Stimulated activated naive B cell treated with anti-CD40 and anti-IgM and Interleukin-4, amounts not matched to agents 10 μg/mL and 1 μg/mL and 100 μg/mL, for 72 hours (primary cell): ENCODE measurements at regions not wholly inside any gene's neighbourhood (a gene's known extent, or its start where the extent isn't known, plus 50 kb on each side); places are given as distances from the start of the nearest gene placed in this dataset.
A peak's percentile ranks its signal among the peaks of the same experiment; 100 is the strongest.

Experiments
- ATAC-seq, 2 donors: fragments of 150-1000 bp; cut with Tn5 transposase; replicated peaks; 2 replicates each; pipeline ENCODE4 v1.10.0; 2021; ENCODE audit warnings: moderate library complexity in 1 of 2
- DNase-seq: peaks from one replicate; pipeline ENCODE4 v3.0.0; 2021
- H3K27ac Mint-ChIP-seq: one replicate; pipeline ENCODE4 v1.8.0; 2022; ENCODE audit warnings: mild to moderate bottlenecking, mixed read lengths
- H3K27me3 Mint-ChIP-seq, 2 donors: one replicate each; pipeline ENCODE4 v1.8.0; 2022; ENCODE audit warnings: mixed read lengths in 2 of 2
- H3K36me3 Mint-ChIP-seq, 2 donors: one replicate each; pipeline ENCODE4 v1.8.0; 2022; ENCODE audit warnings: mixed read lengths in 2 of 2, mild to moderate bottlenecking in 1 of 2
- H3K4me1 Mint-ChIP-seq, 2 donors: one replicate each; pipeline ENCODE4 v1.8.0; 2022; ENCODE audit warnings: mixed read lengths in 2 of 2, mild to moderate bottlenecking in 1 of 2
- H3K4me3 Mint-ChIP-seq, 2 donors: one replicate each; pipeline ENCODE4 v1.8.0; 2022; ENCODE audit warnings: mild to moderate bottlenecking in 2 of 2, mixed read lengths in 2 of 2, moderate library complexity in 1 of 2
- H3K9me3 Mint-ChIP-seq, 2 donors: one replicate each; pipeline ENCODE4 v1.8.0; 2022; ENCODE audit warnings: mixed read lengths in 2 of 2, mild to moderate bottlenecking in 1 of 2

- Mint-ChIP-seq H3K27me3 (no peaks in the 10 kb centered on the region), H3K9me3 (peaks cover 0 to 2% of the 10 kb centered on the region in 2 donors), H3K27ac (no peak overlapping the region), H3K36me3 (peaks cover 0 to 3% of the 10 kb centered on the region in 2 donors), H3K4me3 (no peak overlapping the region), H3K4me1 (peaks cover 16 to 28% of the 10 kb centered on the region in 2 donors)
- no peak for DNase-seq
- no peak for ATAC-seq
These were observed 187.1 kb upstream of the MAN1A1 start for GRCh38 chr6:119536666-119537065.

GRCh38 chr6:119535332-119535731 lies 185.8 kb upstream of the MAN1A1 start:
- no peak overlapping the region for H3K4me3 Mint-ChIP-seq
- peaks cover 0 to 3% of the 10 kb centered on the region in 2 donors for H3K36me3 Mint-ChIP-seq
- H3K27me3 Mint-ChIP-seq, result no peaks in the 10 kb centered on the region
- H3K27ac Mint-ChIP-seq, result no peak overlapping the region
- DNase-seq (peak; percentile 9), ATAC-seq (peak; percentile 78 to 83)
- H3K9me3 Mint-ChIP-seq, result peaks cover 0 to 2% of the 10 kb centered on the region in 2 donors
- H3K4me1 Mint-ChIP-seq, result peaks cover 17 to 28% of the 10 kb centered on the region in 2 donors

GRCh38 chr6:119533603-119534279 lies 184.2 kb upstream of the MAN1A1 start:
- DNase-seq, result peak; percentile 11
- no peaks in the 10 kb centered on the region for H3K9me3 Mint-ChIP-seq
- H3K27ac Mint-ChIP-seq, result peak overlapping the region; percentile 49
- peak overlapping the region; percentile 15 to 55 for H3K4me3 Mint-ChIP-seq
- H3K4me1 Mint-ChIP-seq, result peaks cover 17 to 28% of the 10 kb centered on the region in 2 donors
- ATAC-seq, result peak; percentile 91 to 93
- H3K36me3 Mint-ChIP-seq, result peaks cover 0 to 3% of the 10 kb centered on the region in 2 donors
- no peaks in the 10 kb centered on the region for H3K27me3 Mint-ChIP-seq

GRCh38 chr6:119527231-119527578 lies 177.6 kb upstream of the MAN1A1 start:
- Mint-ChIP-seq H3K27me3 (no peaks in the 10 kb centered on the region), H3K36me3 (no peaks in the 10 kb centered on the region), H3K9me3 (no peaks in the 10 kb centered on the region), H3K4me1 (peaks cover 4 to 6% of the 10 kb centered on the region in 2 donors), H3K4me3 (no peak overlapping the region), H3K27ac (no peak overlapping the region)
- DNase-seq, result no peak
- no peak for ATAC-seq

- H3K4me3 Mint-ChIP-seq, result no peak overlapping the region
- no peak for DNase-seq
- no peak overlapping the region for H3K27ac Mint-ChIP-seq
- no peaks in the 10 kb centered on the region for H3K36me3 Mint-ChIP-seq
- no peak for ATAC-seq
- H3K4me1 Mint-ChIP-seq, result peaks cover 5 to 6% of the 10 kb centered on the region in 2 donors
- H3K27me3 Mint-ChIP-seq, result no peaks in the 10 kb centered on the region
- no peaks in the 10 kb centered on the region for H3K9me3 Mint-ChIP-seq
These were observed 177.1 kb upstream of the MAN1A1 start for GRCh38 chr6:119526561-119527230.

- Mint-ChIP-seq H3K4me1 (peaks cover 3 to 6% of the 10 kb centered on the region in 2 donors), H3K27ac (no peak overlapping the region), H3K27me3 (no peaks in the 10 kb centered on the region), H3K4me3 (no peak overlapping the region), H3K36me3 (no peaks in the 10 kb centered on the region), H3K9me3 (no peaks in the 10 kb centered on the region)
- no peak for DNase-seq
- no peak for ATAC-seq
These were observed 174.8 kb upstream of the MAN1A1 start for GRCh38 chr6:119524410-119524809.

GRCh38 chr6:119523556-119523955 lies 174.0 kb upstream of the MAN1A1 start:
- no peak overlapping the region for H3K27ac Mint-ChIP-seq
- H3K27me3 Mint-ChIP-seq, result no peaks in the 10 kb centered on the region
- H3K9me3 Mint-ChIP-seq, result no peaks in the 10 kb centered on the region
- H3K36me3 Mint-ChIP-seq, result no peaks in the 10 kb centered on the region
- DNase-seq, result no peak
- peak in 1 of 2 donors; percentile 44 for ATAC-seq
- H3K4me3 Mint-ChIP-seq, result no peak overlapping the region
- H3K4me1 Mint-ChIP-seq, result peaks cover 3 to 6% of the 10 kb centered on the region in 2 donors

- H3K27ac Mint-ChIP-seq, result no peak overlapping the region
- H3K27me3 Mint-ChIP-seq, result no peaks in the 10 kb centered on the region
- no peak overlapping the region for H3K4me3 Mint-ChIP-seq
- ATAC-seq (no peak), DNase-seq (no peak)
- H3K4me1 Mint-ChIP-seq, result peaks cover 11 to 14% of the 10 kb centered on the region in 2 donors
- no peaks in the 10 kb centered on the region for H3K36me3 Mint-ChIP-seq
- no peaks in the 10 kb centered on the region for H3K9me3 Mint-ChIP-seq
These were observed 171.7 kb upstream of the MAN1A1 start for GRCh38 chr6:119521251-119521650.

- Mint-ChIP-seq H3K4me3 (no peak overlapping the region), H3K9me3 (no peaks in the 10 kb centered on the region), H3K27me3 (no peaks in the 10 kb centered on the region), H3K4me1 (peaks cover 8 to 9% of the 10 kb centered on the region in 2 donors), H3K36me3 (peaks cover 0 to 4% of the 10 kb centered on the region in 2 donors), H3K27ac (peak overlapping the region; percentile 56)
- DNase-seq (no peak), ATAC-seq (no peak)
These were observed 167.9 kb upstream of the MAN1A1 start for GRCh38 chr6:119517428-119517827.

- H3K27me3 Mint-ChIP-seq, result no peaks in the 10 kb centered on the region
- H3K9me3 Mint-ChIP-seq, result no peaks in the 10 kb centered on the region
- DNase-seq (no peak), ATAC-seq (no peak)
- peaks cover 8% of the 10 kb centered on the region in 2 donors for H3K4me1 Mint-ChIP-seq
- peaks cover 0 to 4% of the 10 kb centered on the region in 2 donors for H3K36me3 Mint-ChIP-seq
- no peak overlapping the region for H3K27ac Mint-ChIP-seq
- no peak overlapping the region for H3K4me3 Mint-ChIP-seq
These were observed 164.8 kb upstream of the MAN1A1 start for GRCh38 chr6:119514345-119514744.

GRCh38 chr6:119511024-119511423 lies 161.5 kb upstream of the MAN1A1 start:
- Mint-ChIP-seq H3K4me1 (no peaks in the 10 kb centered on the region), H3K4me3 (no peak overlapping the region), H3K27me3 (no peaks in the 10 kb centered on the region), H3K27ac (no peak overlapping the region), H3K9me3 (no peaks in the 10 kb centered on the region), H3K36me3 (peaks cover 0 to 4% of the 10 kb centered on the region in 2 donors)
- no peak for DNase-seq
- ATAC-seq, result no peak

- Mint-ChIP-seq H3K27ac (no peak overlapping the region), H3K4me1 (no peaks in the 10 kb centered on the region)
These were observed 160.7 kb upstream of the MAN1A1 start for GRCh38 chr6:119510246-119510645.

GRCh38 chr6:119506631-119507174 lies 157.1 kb upstream of the MAN1A1 start:
- DNase-seq, result no peak
- Mint-ChIP-seq H3K9me3 (no peaks in the 10 kb centered on the region), H3K27me3 (no peaks in the 10 kb centered on the region), H3K36me3 (no peaks in the 10 kb centered on the region), H3K27ac (no peak overlapping the region), H3K4me3 (no peak overlapping the region), H3K4me1 (peaks cover 10 to 14% of the 10 kb centered on the region in 2 donors)
- no peak for ATAC-seq

More at GRCh38 chr6:119510246-119510645, 160.7 kb upstream of the MAN1A1 start:
- ATAC-seq, result no peak
- Mint-ChIP-seq H3K27me3 (no peaks in the 10 kb centered on the region), H3K4me3 (no peak overlapping the region), H3K36me3 (peaks cover 0 to 4% of the 10 kb centered on the region in 2 donors), H3K9me3 (no peaks in the 10 kb centered on the region)
- no peak for DNase-seq

- peaks cover 13 to 24% of the 10 kb centered on the region in 2 donors for H3K4me1 Mint-ChIP-seq
- ATAC-seq, result peak; percentile 59 to 71
- no peaks in the 10 kb centered on the region for H3K36me3 Mint-ChIP-seq
- H3K27ac Mint-ChIP-seq, result no peak overlapping the region
- no peaks in the 10 kb centered on the region for H3K27me3 Mint-ChIP-seq
- H3K9me3 Mint-ChIP-seq, result no peaks in the 10 kb centered on the region
- H3K4me3 Mint-ChIP-seq, result no peak overlapping the region
- DNase-seq, result no peak
These were observed 152.4 kb upstream of the MAN1A1 start for GRCh38 chr6:119501798-119502483.
